Activated gamma-delta T cell treated with Interleukin-2 at 50 U/mL for 16 hours (primary cell): ENCODE measurements at regions not wholly inside any gene's neighbourhood (a gene's known extent, or its start where the extent isn't known, plus 50 kb on each side); places are given as distances from the start of the nearest gene placed in this dataset.

ENCODE experiments used
- DNase-seq: peaks from one replicate; pipeline ENCODE4 v3.0.0-alpha.2; 2020

DNA sequence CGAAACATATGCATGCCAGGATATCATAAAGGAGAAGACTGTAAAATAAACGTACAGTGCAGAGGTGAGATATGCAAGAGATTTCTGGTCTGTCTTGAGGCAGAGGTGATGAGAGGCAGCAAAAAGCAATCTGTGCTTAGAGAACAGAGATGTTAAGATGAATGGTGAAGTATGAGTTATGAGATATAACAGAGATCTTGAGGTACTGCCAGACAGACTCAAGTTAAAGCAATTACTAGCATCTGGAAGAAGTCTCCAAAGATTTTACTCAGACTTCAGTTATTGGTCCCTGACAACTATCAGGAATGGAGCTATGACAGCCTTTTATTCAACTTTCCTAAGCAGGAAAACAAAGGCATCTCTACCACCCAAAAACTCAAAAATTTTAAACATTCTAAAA lies 122.8 kb upstream of the DST start:
- DNase-seq: no peak

DNA sequence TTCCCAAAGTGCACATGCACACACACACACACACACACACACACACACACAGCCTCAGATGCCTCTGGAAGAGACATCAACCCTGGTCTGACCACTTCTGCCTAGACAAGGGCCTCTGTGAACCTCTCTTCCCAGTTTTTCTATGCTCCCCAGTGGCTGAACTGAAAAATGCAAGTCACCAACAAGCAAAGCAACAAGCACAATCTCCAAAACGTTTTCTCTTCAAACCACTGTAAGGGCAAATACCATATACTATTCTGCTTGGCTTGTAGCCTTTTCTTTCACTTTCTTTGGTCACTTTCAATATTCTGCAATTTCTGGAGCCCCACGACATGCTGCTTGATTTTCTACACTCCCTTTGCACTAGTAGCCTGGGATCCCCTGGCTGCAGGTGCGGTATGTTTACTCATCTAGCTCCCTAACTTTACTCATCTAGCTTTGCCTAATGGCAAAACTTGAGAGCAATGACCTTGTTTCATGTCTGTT lies 121.4 kb upstream of the DST start:
- no peak for DNase-seq

GRCh38 chr6:56761651-56762050 lies 119.0 kb upstream of the DST start:
- DNase-seq: no peak

GRCh38 chr6:56760842-56761241 lies 118.2 kb upstream of the DST start:
- no peak for DNase-seq

DNA sequence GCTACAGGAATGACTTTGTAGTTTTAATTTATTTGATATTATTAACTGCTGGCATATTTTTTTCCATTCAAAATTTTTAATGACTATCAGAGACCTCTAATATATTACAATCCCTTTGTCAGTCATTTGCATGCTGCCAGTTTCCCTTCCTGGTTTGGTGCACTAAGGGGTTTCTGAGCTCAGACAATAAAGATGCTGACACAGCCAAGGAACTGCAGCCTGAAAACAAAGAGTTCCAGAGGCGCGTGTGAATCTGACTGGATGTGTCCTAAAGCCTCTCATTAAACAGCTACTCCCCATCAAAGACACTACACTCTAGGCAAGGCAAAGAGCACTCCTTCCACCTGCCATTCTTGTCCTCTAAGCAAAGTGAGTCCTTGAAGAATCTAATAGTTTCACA lies 116.8 kb upstream of the DST start:
- DNase-seq: no peak

GRCh38 chr6:56758553-56758952 lies 115.9 kb upstream of the DST start:
- DNase-seq: no peak

- no peak for DNase-seq
Observed at GRCh38 chr6:56758120-56758519, 115.4 kb upstream of the DST start.

- DNase-seq: no peak
Observed at GRCh38 chr6:56757588-56757984, 114.9 kb upstream of the DST start.

DNA sequence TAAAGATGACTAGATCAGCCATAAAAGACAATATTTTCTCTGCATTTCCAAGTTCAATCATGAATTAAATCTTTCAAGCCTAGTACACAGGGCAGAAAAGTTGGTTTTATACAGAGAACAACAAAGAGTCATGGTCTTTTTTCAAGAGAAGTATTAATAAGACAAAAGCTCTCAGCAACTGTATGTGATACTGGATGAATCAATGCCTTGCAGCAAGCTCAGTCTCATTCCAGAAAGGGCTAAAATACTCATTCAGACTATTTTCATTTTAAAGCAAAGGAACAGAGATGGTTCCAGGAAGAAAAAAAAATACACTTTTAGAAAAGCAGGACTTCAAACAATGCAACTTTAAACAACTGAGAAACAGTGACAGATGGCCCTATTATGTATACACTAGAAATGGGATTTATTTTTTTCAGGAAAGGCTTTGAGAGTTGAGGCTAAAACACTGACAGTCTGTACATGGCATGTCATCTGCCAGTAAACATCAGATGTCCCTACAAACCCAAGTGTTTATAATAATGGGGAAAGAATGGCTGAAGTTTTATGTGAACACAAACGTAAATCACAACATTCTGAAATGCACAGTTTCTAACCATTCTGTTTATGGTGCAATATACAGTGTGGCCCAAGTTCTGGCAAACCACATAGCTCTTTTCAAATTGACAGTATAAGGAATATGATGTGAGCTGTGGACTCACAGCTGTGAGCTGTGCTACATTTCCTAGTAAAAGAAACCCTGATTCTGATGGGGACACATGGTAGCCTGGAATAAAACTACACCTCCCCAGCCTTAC lies 114.3 kb upstream of the DST start:
- no peak for DNase-seq

GRCh38 chr6:56756219-56756789 lies 113.6 kb upstream of the DST start:
- no peak for DNase-seq

DNA sequence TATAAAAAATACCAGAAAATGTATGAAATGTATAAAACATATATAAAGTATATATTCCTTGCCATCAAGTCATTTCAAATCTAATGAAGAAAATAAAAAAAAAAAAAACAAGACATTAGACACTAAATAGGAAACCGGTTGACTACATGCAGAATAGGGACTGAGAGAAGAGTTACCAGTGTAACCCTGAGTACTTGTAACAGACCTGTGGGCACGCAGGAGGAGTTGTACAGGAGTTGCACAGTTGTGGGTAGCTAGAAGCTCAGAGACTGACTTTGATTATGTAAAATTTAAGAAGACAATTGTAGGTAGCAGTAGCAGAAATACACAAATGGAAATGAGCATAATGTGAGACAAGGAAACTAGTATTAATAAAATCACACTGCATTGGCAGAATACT lies 112.4 kb upstream of the DST start:
- no peak for DNase-seq

DNA sequence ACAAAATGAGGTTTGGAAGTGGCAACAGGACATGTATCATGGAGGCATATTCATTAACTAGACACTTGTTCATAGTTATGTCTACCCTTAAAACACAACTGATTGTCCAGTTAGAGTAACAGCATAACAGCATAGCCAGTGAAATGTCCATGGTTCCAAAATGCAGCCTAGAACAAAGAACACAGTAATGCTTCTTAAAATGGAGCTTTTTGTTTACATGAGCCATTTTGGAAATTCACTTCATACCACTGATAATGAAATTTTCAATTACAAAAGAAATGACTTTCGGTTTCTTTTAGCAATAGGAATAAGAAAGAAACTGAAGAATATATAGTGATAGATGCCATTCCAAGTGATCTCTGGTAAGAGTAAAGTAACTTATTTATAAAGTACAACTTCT lies 111.1 kb upstream of the DST start:
- DNase-seq: no peak

GRCh38 chr6:56752534-56752933 lies 109.8 kb upstream of the DST start:
- DNase-seq: no peak

DNA sequence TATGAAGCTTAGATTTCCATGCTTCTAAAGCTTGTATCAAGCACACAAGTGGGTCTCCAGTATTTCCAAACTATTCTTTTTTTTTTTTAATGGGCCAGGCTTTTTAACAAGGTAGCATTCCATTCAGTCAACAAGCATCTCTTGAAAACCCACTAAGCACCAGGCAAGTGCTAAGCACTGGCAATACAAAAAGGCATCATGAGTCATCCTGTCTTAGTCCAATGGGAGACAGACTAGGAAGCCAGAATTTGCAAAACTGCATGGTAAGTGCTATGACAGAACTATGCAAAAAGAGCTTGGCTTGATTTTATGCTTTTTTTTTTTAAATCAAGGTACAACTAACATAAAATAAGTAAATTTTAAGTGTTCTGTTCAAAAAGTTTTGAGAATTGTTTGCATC lies 109.3 kb upstream of the DST start:
- no peak for DNase-seq

DNA sequence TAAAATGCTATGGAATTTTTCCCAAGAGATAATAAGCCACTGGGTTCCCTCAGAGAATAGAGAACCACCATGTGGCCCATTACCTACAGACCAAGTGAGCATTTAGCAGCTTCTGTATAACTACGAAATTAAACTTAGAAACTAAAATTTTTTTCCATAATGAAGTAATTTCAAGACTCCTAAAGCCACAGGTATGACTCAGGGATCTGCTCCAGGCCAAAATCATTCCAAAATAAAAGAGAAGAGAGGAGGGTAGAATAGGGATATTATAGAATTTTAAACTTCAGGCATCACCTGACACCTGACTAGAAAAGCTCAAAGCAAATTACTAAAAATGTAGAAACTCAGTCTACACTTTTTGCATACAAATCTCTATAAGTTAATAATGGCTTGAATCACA lies 108.9 kb upstream of the DST start:
- no peak for DNase-seq

DNA sequence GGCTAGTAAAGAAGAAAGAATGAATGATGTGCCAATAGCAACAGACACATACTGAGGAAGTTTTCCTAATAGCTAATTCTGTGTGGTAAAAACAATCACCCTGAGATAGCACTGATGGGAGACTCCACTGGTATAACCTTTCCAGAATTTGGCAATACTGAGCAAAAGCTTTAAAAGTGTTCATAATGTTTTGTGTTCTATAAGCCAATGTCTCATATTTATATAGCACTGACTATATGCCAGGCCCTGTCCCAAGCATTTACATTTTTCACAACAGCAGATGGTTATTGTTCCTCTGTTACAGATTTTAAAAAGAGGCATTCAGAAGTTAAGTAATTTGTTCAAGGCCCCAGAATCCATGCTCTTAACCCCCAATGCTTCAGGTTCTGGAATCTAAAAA lies 108.0 kb upstream of the DST start:
- no peak for DNase-seq

GRCh38 chr6:56749632-56750151 lies 107.0 kb upstream of the DST start:
- no peak for DNase-seq

DNA sequence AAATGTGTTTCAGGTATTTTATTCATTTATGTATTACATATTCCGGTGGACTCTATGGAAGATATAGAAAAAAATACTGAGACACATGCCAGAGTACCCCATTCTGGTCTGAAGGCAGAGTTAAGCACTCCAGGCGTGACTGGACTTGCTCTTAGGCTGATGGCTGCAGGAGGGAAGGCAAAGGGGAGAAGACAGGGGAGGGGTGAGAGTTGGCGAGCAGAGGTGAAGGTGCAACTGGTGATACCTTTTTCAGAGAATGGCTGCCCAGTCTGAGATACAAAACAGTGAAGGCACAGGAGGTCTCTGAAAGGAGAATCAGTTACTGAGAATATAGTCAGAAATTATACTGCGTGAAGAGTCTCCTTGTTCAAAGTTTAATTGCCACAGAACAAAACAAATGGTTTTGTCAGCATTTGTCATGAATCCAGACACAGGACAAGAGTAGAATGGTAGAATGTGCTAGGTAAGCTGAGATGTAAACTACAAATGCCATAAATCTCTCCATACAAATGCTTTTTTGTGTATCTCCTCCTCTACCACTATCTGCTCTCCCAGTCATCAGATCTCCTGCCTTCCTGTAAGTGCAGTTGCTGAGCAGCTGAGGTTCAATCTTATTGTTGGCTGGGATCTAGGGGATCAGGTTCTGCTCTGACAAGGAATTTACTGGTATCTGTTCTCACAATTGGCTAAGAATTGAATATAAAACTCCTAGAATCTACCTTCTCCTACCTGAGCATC lies 104.2 kb upstream of the DST start:
- no peak for DNase-seq

GRCh38 chr6:56745971-56746370 lies 103.3 kb upstream of the DST start:
- no peak for DNase-seq

- no peak for DNase-seq
Observed at GRCh38 chr6:56745081-56745480, 102.4 kb upstream of the DST start.

DNA sequence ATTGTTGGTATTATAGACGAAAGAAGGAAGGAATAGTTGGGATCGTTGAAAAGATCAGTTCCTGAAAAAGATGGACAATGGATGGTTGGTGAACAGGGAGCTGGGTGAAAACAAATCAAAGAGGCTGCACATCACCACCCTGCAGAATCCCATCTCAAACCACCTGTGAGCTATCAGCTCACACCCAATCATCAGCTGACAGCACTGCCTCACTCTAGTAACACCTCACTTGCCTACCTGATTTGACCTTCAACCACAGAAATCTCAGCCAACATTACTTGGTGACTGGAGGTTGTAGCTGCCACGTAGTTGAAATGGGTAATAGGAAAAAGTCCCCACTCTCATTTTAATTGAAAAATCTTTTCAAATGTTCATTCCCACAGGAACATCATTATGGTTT lies 101.8 kb upstream of the DST start:
- DNase-seq: no peak

- no peak for DNase-seq
Observed at GRCh38 chr6:56742122-56742791, 99.6 kb upstream of the DST start.

DNA sequence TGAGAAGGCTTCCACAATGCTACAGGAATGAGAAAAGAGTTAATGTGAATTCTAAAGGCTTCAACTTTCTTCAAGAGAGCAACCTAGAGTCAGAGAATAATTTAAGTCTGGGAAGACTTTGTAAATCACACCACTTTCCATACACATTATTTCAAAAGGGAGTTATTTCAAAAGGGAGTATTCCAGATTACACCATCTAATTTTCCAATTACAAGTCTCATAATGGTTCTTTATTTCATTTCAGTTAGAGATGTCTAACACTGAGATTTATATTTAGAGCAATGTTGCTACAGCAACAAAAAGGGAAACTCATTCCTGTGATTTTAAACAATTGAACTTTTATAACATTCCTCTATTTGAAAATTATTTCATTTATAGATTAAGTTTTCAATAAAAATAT lies 98.8 kb upstream of the DST start:
- no peak for DNase-seq
